ENCODE measurements at regions not wholly inside any gene's neighbourhood (a gene's known extent, or its start where the extent isn't known, plus 50 kb on each side); places are given as distances from the start of the nearest gene placed in this dataset.

GRCh38 chr4:184270808-184271413 lies 53.2 kb upstream of the ENPP6 start:
- Histone ChIP-seq H3K9me3 (ENCODE audit: control insufficient read depth, low read length) (peaks cover under 1% of the 10 kb centered on the region), H3K27ac (ENCODE audit: low read depth, low read length) (no peak overlapping the region), H3K9ac (ENCODE audit: extremely low read depth, low read length, poor library complexity, severe bottlenecking) (no peak overlapping the region), H3K4me3 (ENCODE audit: low read length) (no peak overlapping the region), H3K36me3 (ENCODE audit: control insufficient read depth, insufficient read depth, low read length) (no peaks in the 10 kb centered on the region), H3K27me3 (ENCODE audit: control insufficient read depth, insufficient read depth, low read length, poor library complexity, severe bottlenecking) (no peaks in the 10 kb centered on the region), H3K4me1 (ENCODE audit: control insufficient read depth, insufficient read depth, low read length) (no peaks in the 10 kb centered on the region)
- H3K27me3 Mint-ChIP-seq (ENCODE audit: insufficient read depth) = no peaks in the 10 kb centered on the region
- H3K4me1 Mint-ChIP-seq = no peaks in the 10 kb centered on the region
- 86 to 88% methylated on average over 4 to 5 of the region's 5 CpGs for WGBS, 2 experiments (ENCODE audit: insufficient coverage in 1 of 2, insufficient read length in 1 of 2)
- peak; percentile 6 for DNase-seq
- peaks cover 5% of the 10 kb centered on the region for H3K9me3 Mint-ChIP-seq
- no peaks in the 10 kb centered on the region for H3K36me3 Mint-ChIP-seq (ENCODE audit: low read depth)
- no peak overlapping the region for H3K4me3 Mint-ChIP-seq
- no peak overlapping the region for H3K27ac Mint-ChIP-seq
- no peak for TF ChIP-seq CTCF (conservative IDR thresholded peaks at IDR 0.05)

- Histone ChIP-seq H3K4me1 (ENCODE audit: control insufficient read depth, insufficient read depth, low read length) (no peaks in the 10 kb centered on the region), H3K36me3 (ENCODE audit: control insufficient read depth, insufficient read depth, low read length) (no peaks in the 10 kb centered on the region), H3K4me3 (ENCODE audit: low read length) (no peak overlapping the region), H3K9ac (ENCODE audit: extremely low read depth, low read length, poor library complexity, severe bottlenecking) (no peak overlapping the region), H3K27me3 (ENCODE audit: control insufficient read depth, insufficient read depth, low read length, poor library complexity, severe bottlenecking) (no peaks in the 10 kb centered on the region), H3K27ac (ENCODE audit: low read depth, low read length) (no peak overlapping the region), H3K9me3 (ENCODE audit: control insufficient read depth, low read length) (no peaks in the 10 kb centered on the region)
- 61 to 68% methylated on average over 3 to 5 of the region's 5 CpGs for WGBS, 2 experiments (ENCODE audit: insufficient coverage in 1 of 2, insufficient read length in 1 of 2)
- H3K36me3 Mint-ChIP-seq (ENCODE audit: low read depth) = no peaks in the 10 kb centered on the region
- no peaks in the 10 kb centered on the region for H3K27me3 Mint-ChIP-seq (ENCODE audit: insufficient read depth)
- H3K27ac Mint-ChIP-seq = no peak overlapping the region
- DNase-seq = no peak
- no peaks in the 10 kb centered on the region for H3K4me1 Mint-ChIP-seq
- no peak overlapping the region for H3K4me3 Mint-ChIP-seq
- H3K9me3 Mint-ChIP-seq = no peaks in the 10 kb centered on the region
- TF ChIP-seq CTCF (conservative IDR thresholded peaks at IDR 0.05) = no peak
These were observed 52.3 kb upstream of the ENPP6 start for GRCh38 chr4:184269879-184270430.

GRCh38 chr4:184268584-184269160 lies 51.0 kb upstream of the ENPP6 start:
- no peaks in the 10 kb centered on the region for H3K36me3 ChIP-seq (ENCODE audit: control insufficient read depth, insufficient read depth, low read length)
- no peak for TF ChIP-seq CTCF (conservative IDR thresholded peaks at IDR 0.05)
- Mint-ChIP-seq H3K36me3 (ENCODE audit: low read depth) (no peaks in the 10 kb centered on the region), H3K27me3 (ENCODE audit: insufficient read depth) (no peaks in the 10 kb centered on the region), H3K4me1 (no peaks in the 10 kb centered on the region), H3K27ac (no peak overlapping the region), H3K4me3 (no peak overlapping the region), H3K9me3 (no peaks in the 10 kb centered on the region)
- H3K4me3 ChIP-seq (ENCODE audit: low read length) = no peak overlapping the region
- no peaks in the 10 kb centered on the region for H3K9me3 ChIP-seq (ENCODE audit: control insufficient read depth, low read length)
- 86 to 93% methylated on average over 4 to 5 of the region's 5 CpGs for WGBS, 2 experiments (ENCODE audit: insufficient coverage in 1 of 2, insufficient read length in 1 of 2)
- no peaks in the 10 kb centered on the region for H3K4me1 ChIP-seq (ENCODE audit: control insufficient read depth, insufficient read depth, low read length)
- H3K9ac ChIP-seq (ENCODE audit: extremely low read depth, low read length, poor library complexity, severe bottlenecking) = no peak overlapping the region
- peak; percentile 26 for DNase-seq
- no peak overlapping the region for H3K27ac ChIP-seq (ENCODE audit: low read depth, low read length)
- H3K27me3 ChIP-seq (ENCODE audit: control insufficient read depth, insufficient read depth, low read length, poor library complexity, severe bottlenecking) = no peaks in the 10 kb centered on the region

Data from endodermal cell (in vitro differentiated cells).